HUES48 (cell line): ENCODE measurements at regions not wholly inside any gene's neighbourhood (a gene's known extent, or its start where the extent isn't known, plus 50 kb on each side); places are given as distances from the start of the nearest gene placed in this dataset.
"Not testable (repeated sequence)": the region's sequence is repeated elsewhere in the genome, so short reads cannot be mapped to it uniquely, and the experiment has no call there.

Experiments
- H3K27ac ChIP-seq: one replicate; pipeline ENCODE4 v1.7.0; 2013; ENCODE audit warnings: low read depth, low read length, inconsistent platforms
- H3K27me3 ChIP-seq: 2 replicates; pipeline ENCODE4 v1.6.1; 2013; ENCODE audit warnings: mild to moderate bottlenecking, low read length; ENCODE audit not compliant: control insufficient read depth, insufficient read depth
- H3K36me3 ChIP-seq: 2 replicates; pipeline ENCODE4 v1.6.1; 2013; ENCODE audit warnings: low read length; ENCODE audit not compliant: control insufficient read depth, insufficient read depth
- H3K4me1 ChIP-seq: 2 replicates; pipeline ENCODE4 v1.6.1; 2013; ENCODE audit warnings: mild to moderate bottlenecking, low read length; ENCODE audit not compliant: control insufficient read depth, insufficient read depth
- H3K4me3 ChIP-seq: 2 replicates; pipeline ENCODE4 v1.5.1; 2013; ENCODE audit warnings: mild to moderate bottlenecking, low read depth, low read length
- H3K9ac ChIP-seq: 2 replicates; pipeline ENCODE4 v1.6.1; 2013; ENCODE audit warnings: mild to moderate bottlenecking, low read depth, low read length, moderate library complexity
- H3K9me3 ChIP-seq: 2 replicates; pipeline ENCODE4 v1.6.1; 2013; ENCODE audit warnings: low read length; ENCODE audit not compliant: control insufficient read depth, insufficient read depth

- H3K9ac ChIP-seq, H3K36me3 ChIP-seq, H3K9me3 ChIP-seq, H3K4me3 ChIP-seq, H3K27me3 ChIP-seq, H3K27ac ChIP-seq, H3K4me1 ChIP-seq: not testable (repeated sequence)
Measured at GRCh38 chr15:98358274-98358673, 290.1 kb upstream of the IGF1R start.

DNA sequence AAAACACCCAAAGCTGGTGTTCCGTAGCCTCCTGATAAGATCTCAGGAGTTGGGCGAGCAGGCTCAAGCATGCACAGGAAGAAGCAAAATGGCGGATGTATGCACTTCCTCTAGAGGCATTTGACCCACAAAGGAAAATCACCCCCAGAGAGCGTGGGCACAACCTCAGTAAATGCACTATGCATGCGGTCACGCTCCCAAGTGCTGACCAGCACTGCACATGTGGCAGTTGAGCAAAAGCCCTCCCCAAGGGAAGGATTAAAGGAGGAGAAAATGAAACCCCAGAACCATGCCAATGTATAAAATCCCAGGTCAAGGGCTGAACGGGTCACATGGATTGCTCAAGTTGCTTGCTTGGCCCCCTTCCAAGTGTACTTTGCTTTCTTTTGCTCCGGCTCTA lies 289.4 kb upstream of the IGF1R start:
- Histone ChIP-seq H3K4me3 (no peak overlapping the region), H3K4me1 (no peaks in the 10 kb centered on the region), H3K36me3 (no peaks in the 10 kb centered on the region), H3K9me3 (no peaks in the 10 kb centered on the region), H3K9ac (no peak overlapping the region), H3K27ac (no peak overlapping the region), H3K27me3 (no peaks in the 10 kb centered on the region)

DNA sequence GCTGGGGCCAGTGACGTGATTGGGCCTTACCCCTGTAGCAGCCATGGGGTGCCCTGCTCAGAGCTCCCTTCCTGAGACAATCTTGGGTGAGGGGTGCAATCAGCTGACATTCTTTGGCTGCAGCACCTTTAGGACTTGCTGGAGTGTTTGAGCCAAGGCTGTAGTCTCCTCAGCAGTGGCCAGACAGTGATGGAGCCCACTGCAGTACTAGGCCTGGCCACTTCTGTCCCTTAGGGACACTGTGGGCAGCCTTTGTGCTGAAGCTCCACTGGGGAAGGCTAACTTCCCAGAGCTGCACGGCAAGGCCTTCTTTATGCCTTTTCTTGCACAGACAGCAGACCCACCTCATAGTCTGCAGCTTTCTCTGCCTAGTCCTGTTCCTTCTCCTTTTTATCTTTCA lies 284.9 kb upstream of the IGF1R start:
- no peaks in the 10 kb centered on the region for H3K36me3 ChIP-seq
- no peak overlapping the region for H3K9ac ChIP-seq
- no peaks in the 10 kb centered on the region for H3K9me3 ChIP-seq
- no peak overlapping the region for H3K4me3 ChIP-seq
- H3K27me3 ChIP-seq: no peaks in the 10 kb centered on the region
- no peak overlapping the region for H3K27ac ChIP-seq
- H3K4me1 ChIP-seq: no peaks in the 10 kb centered on the region

GRCh38 chr15:98363955-98364354 lies 284.4 kb upstream of the IGF1R start:
- H3K36me3 ChIP-seq: no peaks in the 10 kb centered on the region
- no peak overlapping the region for H3K27ac ChIP-seq
- no peaks in the 10 kb centered on the region for H3K9me3 ChIP-seq
- H3K4me3 ChIP-seq: no peak overlapping the region
- no peaks in the 10 kb centered on the region for H3K27me3 ChIP-seq
- no peaks in the 10 kb centered on the region for H3K4me1 ChIP-seq
- H3K9ac ChIP-seq: no peak overlapping the region

GRCh38 chr15:98369081-98369716 lies 279.1 kb upstream of the IGF1R start:
- no peak overlapping the region for H3K4me3 ChIP-seq
- no peaks in the 10 kb centered on the region for H3K9me3 ChIP-seq
- no peaks in the 10 kb centered on the region for H3K27me3 ChIP-seq
- H3K36me3 ChIP-seq: no peaks in the 10 kb centered on the region
- H3K27ac ChIP-seq: no peak overlapping the region
- peaks cover 8% of the 10 kb centered on the region; the same call in 1 of the 2 replicates for H3K4me1 ChIP-seq
- no peak overlapping the region for H3K9ac ChIP-seq

- Histone ChIP-seq H3K36me3 (no peaks in the 10 kb centered on the region), H3K9ac (no peak overlapping the region), H3K9me3 (peaks cover 9% of the 10 kb centered on the region; the same call in 1 of the 2 replicates), H3K4me3 (no peak overlapping the region), H3K27me3 (no peaks in the 10 kb centered on the region), H3K27ac (no peak overlapping the region), H3K4me1 (no peaks in the 10 kb centered on the region)
Measured at GRCh38 chr15:98375513-98376340, 272.6 kb upstream of the IGF1R start.

- H3K9ac ChIP-seq: no peak overlapping the region
- no peaks in the 10 kb centered on the region for H3K36me3 ChIP-seq
- H3K27me3 ChIP-seq: no peaks in the 10 kb centered on the region
- no peak overlapping the region for H3K27ac ChIP-seq
- no peak overlapping the region for H3K4me3 ChIP-seq
- H3K9me3 ChIP-seq: peaks cover 9% of the 10 kb centered on the region; the same call in 1 of the 2 replicates
- H3K4me1 ChIP-seq: no peaks in the 10 kb centered on the region
Measured at GRCh38 chr15:98380721-98381120, 267.6 kb upstream of the IGF1R start.

DNA sequence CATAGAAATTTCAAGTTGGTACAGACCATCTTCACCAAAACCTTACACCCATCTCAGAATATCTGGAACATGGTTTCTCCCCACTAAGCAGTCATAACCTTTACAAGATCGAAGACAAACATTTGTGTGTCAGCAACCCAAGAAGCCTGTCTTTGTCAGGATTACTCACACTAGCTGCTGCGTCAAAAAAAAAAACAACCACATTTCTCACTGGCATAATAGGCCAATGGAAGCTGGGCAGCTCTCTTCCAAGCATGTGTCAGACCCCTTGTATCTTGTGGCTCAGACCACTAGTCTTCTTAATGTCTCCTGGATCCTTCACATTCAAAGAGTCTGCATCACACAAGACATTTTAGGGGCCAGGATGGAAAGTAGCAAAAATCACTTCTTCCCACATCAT lies 266.9 kb upstream of the IGF1R start:
- H3K4me3 ChIP-seq: no peak overlapping the region
- H3K4me1 ChIP-seq: no peaks in the 10 kb centered on the region
- no peaks in the 10 kb centered on the region for H3K36me3 ChIP-seq
- no peak overlapping the region for H3K27ac ChIP-seq
- H3K27me3 ChIP-seq: no peaks in the 10 kb centered on the region
- no peak overlapping the region for H3K9ac ChIP-seq
- peaks cover 9% of the 10 kb centered on the region; the same call in 1 of the 2 replicates for H3K9me3 ChIP-seq

DNA sequence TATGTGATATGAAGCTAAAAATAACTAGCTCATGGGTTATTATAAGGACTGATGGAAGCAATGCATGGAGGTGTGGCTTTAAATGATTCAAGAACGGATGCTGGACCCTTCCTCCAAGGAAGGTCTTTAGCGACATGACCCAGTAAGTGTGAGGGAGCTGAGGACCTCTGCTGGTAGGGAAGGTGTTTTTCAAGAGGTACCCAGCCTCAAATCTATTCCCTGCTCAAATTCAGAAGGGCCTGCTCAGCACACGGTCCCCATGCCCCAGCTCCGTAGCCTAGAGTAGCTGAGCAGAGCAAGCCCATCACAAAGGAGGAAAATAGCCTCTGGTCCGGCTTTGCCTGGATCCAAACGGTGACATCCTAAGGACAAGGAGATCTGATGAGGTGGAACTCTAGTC lies 266.2 kb upstream of the IGF1R start:
- no peak overlapping the region for H3K4me3 ChIP-seq
- no peaks in the 10 kb centered on the region for H3K36me3 ChIP-seq
- no peaks in the 10 kb centered on the region for H3K27me3 ChIP-seq
- H3K9ac ChIP-seq: no peak overlapping the region
- H3K27ac ChIP-seq: no peak overlapping the region
- H3K9me3 ChIP-seq: peaks cover 7% of the 10 kb centered on the region; the same call in 1 of the 2 replicates
- H3K4me1 ChIP-seq: no peaks in the 10 kb centered on the region

DNA sequence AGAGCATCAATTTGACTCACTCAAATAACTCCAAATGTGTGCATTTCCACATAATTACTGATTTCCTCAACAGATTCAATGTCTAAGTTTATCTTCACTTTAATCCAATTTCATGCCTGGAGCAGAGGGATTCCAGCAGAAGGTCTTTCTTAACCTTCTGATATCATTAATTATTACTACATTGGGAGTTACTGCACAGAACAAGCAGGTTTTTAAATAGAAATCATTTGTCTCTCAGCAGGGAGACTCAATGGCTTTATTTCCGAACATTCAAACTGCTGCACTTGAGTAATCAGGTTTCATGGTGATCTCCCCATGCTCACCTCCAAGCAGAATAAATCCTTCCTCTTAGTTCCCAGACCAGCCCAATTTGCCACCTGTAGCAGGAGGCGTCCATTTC lies 264.8 kb upstream of the IGF1R start:
- Histone ChIP-seq H3K4me1 (no peaks in the 10 kb centered on the region), H3K27ac (no peak overlapping the region), H3K9ac (no peak overlapping the region), H3K36me3 (no peaks in the 10 kb centered on the region), H3K9me3 (0 out of 2 replicates have a peak, but pooled peaks cover 3% of the 10 kb centered on the region), H3K4me3 (no peak overlapping the region), H3K27me3 (no peaks in the 10 kb centered on the region)

DNA sequence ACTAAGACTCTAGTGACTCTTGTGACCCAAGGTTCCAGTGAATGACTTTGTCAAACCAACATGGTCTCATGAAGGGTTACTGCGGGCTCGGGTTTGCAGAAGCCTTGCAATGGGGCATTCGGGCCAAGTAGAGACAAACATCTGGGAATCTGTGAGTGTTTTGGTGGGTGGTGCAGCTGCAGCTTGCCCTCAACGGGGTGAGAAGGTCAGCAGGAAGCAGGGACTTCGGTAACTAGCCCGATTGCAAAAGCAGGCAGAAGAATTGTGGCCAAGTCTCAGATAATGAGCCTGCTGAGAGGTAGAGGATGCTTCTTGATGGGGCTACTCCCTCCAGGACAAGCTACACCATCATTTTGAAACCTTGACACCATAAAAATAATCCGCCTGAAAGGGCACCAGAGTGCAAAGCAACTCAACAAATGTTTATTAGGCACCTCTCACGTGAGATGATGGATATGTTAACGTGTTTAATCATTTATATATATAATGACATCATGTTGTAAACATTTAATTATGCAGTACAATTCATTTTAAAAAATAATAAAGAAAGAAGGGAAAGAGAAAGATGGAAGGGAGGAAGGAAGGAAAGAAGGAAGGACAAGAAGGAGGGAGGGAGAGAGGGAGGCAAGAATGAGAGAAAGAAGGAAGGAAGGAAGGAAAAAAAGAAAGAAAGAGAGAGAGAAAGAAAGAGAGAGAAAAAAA lies 263.9 kb upstream of the IGF1R start:
- no peak overlapping the region for H3K4me3 ChIP-seq
- no peak overlapping the region for H3K9ac ChIP-seq
- no peaks in the 10 kb centered on the region for H3K36me3 ChIP-seq
- H3K4me1 ChIP-seq: no peaks in the 10 kb centered on the region
- H3K9me3 ChIP-seq: 0 out of 2 replicates have a peak, but pooled peaks cover 3% of the 10 kb centered on the region
- H3K27me3 ChIP-seq: no peaks in the 10 kb centered on the region
- H3K27ac ChIP-seq: no peak overlapping the region
